GM18517 (cell line): ENCODE measurements at regions not wholly inside any gene's neighbourhood (a gene's known extent, or its start where the extent isn't known, plus 50 kb on each side); places are given as distances from the start of the nearest gene placed in this dataset.

Experiments used
- ATAC-seq: cut with Tn5 transposase; IDR thresholded peaks from one replicate; pipeline ENCODE4 v1.9.1; 2021; ENCODE audit warnings: mild to moderate bottlenecking, moderate library complexity; ENCODE audit not compliant: unreplicated experiment

- no peak for ATAC-seq
Measured at GRCh38 chr17:69716556-69716955, 302.1 kb downstream of the MAP2K6 start.

GRCh38 chr17:69717214-69717613, 302.7 kb downstream of the MAP2K6 start:
- ATAC-seq = no peak

GRCh38 chr17:69717819-69718218, 303.3 kb downstream of the MAP2K6 start:
- ATAC-seq = no peak

GRCh38 chr17:69719474-69720048, 305.1 kb downstream of the MAP2K6 start:
- no peak for ATAC-seq

- ATAC-seq = no peak
Measured at GRCh38 chr17:69722518-69722917, 308.0 kb downstream of the MAP2K6 start.

- ATAC-seq = no peak
Measured at GRCh38 chr17:69723316-69723715, 308.8 kb downstream of the MAP2K6 start.

GRCh38 chr17:69723741-69724140, 309.2 kb downstream of the MAP2K6 start:
- no peak for ATAC-seq

GRCh38 chr17:69724238-69724637, 309.7 kb downstream of the MAP2K6 start:
- ATAC-seq = no peak

- ATAC-seq = no peak
Measured at GRCh38 chr17:69725146-69725545, 310.6 kb downstream of the MAP2K6 start.

- no peak for ATAC-seq
Measured at GRCh38 chr17:69728816-69729215, 314.3 kb downstream of the MAP2K6 start.

- ATAC-seq = no peak
Measured at GRCh38 chr17:69729944-69730343, 315.4 kb downstream of the MAP2K6 start.

- no peak for ATAC-seq
Measured at GRCh38 chr17:69732272-69732918, 317.9 kb downstream of the MAP2K6 start.

GRCh38 chr17:69733171-69734012, 318.9 kb downstream of the MAP2K6 start:
- ATAC-seq = no peak

- no peak for ATAC-seq
Measured at GRCh38 chr17:69734656-69735055, 320.2 kb downstream of the MAP2K6 start.

GRCh38 chr17:69735285-69735684, 320.8 kb downstream of the MAP2K6 start:
- no peak for ATAC-seq

GRCh38 chr17:69743091-69743490, 328.6 kb downstream of the MAP2K6 start:
- no peak for ATAC-seq

GRCh38 chr17:69744512-69745070, 330.1 kb downstream of the MAP2K6 start:
- no peak for ATAC-seq

GRCh38 chr17:69749911-69750310, 325.1 kb upstream of the KCNJ16 start:
- no peak for ATAC-seq

GRCh38 chr17:69757688-69758430, 317.2 kb upstream of the KCNJ16 start:
- ATAC-seq = no peak

GRCh38 chr17:69760562-69760961, 314.5 kb upstream of the KCNJ16 start:
- ATAC-seq = no peak

GRCh38 chr17:69761011-69761410, 314.0 kb upstream of the KCNJ16 start:
- ATAC-seq = no peak
